Bronchial epithelial cell (primary cell): ENCODE measurements at regions not wholly inside any gene's neighbourhood (a gene's known extent, or its start where the extent isn't known, plus 50 kb on each side); places are given as distances from the start of the nearest gene placed in this dataset.
"Not testable (repeated sequence)": the region's sequence is repeated elsewhere in the genome, so short reads cannot be mapped to it uniquely, and the experiment has no call there.

Experiments
- DNase-seq: peaks from one replicate; pipeline ENCODE4 v3.0.0-alpha.2; 2010; ENCODE audit warnings: low read depth
- FAIRE-seq: peaks from 2 replicates; lab custom pipeline; 2011; peaks lifted over from hg19 to GRCh38; lab: Jason Lieb, UNC
- H3K27me3 ChIP-seq: 2 replicates; pipeline ENCODE4 v1.5.1; 2011; ENCODE audit warnings: low read length; ENCODE audit not compliant: control insufficient read depth, insufficient read depth
- H3K36me3 ChIP-seq: 2 replicates; pipeline ENCODE4 v1.5.1; 2011; ENCODE audit warnings: low read length; ENCODE audit not compliant: control insufficient read depth, insufficient read depth
- H3K4me3 ChIP-seq: 2 replicates; pipeline ENCODE4 v1.5.1; 2011; ENCODE audit warnings: mild to moderate bottlenecking, low read depth, low read length, control low read depth
- CTCF ChIP-seq: IDR thresholded peaks from 2 replicates; pipeline ENCODE4 v1.5.1; 2011; ENCODE audit warnings: mild to moderate bottlenecking, moderate library complexity, low read length, control low read depth, inconsistent platforms; ENCODE audit not compliant: insufficient read depth, severe bottlenecking

- Histone ChIP-seq H3K36me3 (no peaks in the 10 kb centered on the region), H3K4me3 (no peak overlapping the region), H3K27me3 (no peaks in the 10 kb centered on the region)
- DNase-seq (no peak), FAIRE-seq (peak; percentile 86)
- no peak for TF ChIP-seq CTCF
Observed at GRCh38 chrX:140432346-140433175, 72.3 kb downstream of the SOX3 start.

DNA sequence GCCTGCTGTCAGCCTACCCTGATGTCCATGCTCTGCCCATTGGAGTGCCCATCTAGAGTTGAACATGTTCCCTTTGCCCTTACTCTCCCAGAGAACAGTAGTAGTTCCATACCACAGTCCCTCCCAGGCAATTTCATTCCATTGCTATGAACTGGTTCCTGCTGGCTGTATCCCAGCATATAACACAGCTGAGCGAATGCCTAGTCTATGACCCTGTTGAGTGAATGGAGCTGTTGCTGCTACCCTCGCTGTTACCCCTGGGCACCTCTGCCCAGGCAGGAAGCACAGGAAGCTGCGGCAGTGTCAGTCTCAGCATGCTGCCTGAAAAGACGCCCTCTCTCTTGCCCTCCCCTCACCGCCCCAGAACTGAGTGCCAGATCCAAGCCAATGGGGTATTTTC is 73.3 kb downstream of the SOX3 start:
- peak; percentile 15 for DNase-seq
- H3K4me3 ChIP-seq: no peak overlapping the region
- no peaks in the 10 kb centered on the region for H3K36me3 ChIP-seq
- TF ChIP-seq CTCF: no peak
- H3K27me3 ChIP-seq: no peaks in the 10 kb centered on the region
- no peak for FAIRE-seq

DNA sequence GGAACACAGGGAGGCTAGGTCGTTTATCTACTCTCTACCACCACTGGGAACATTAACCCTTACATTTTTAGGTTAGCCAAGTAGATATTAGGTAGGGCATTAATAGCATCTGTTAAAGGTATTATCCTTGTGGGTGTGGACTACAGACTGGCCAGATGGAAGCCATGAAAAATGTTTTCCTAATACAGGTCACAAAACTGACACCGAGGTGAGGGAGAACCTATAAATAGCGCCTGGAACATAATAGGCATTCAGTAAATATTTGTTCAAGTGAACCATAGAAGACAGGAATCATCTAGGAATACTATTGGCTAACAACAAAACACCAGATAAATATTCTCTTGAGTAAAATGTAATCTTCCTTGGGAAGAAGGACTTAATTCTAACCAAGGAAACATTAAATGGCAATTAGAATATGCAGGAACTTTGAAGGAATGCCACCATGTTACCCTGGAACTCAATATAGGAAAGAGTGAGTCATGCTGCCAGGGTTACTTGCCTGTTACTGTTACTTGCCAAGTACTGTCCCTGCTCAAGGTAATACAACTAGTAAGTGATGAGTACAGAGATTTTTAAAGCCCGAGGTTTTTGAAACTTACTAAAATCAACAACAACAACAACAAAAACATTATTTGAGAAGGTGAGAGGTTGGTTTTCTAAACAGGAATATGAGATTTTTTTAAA is 79.0 kb downstream of the SOX3 start:
- DNase-seq (no peak), FAIRE-seq (no peak)
- no peak overlapping the region for H3K4me3 ChIP-seq
- H3K27me3 ChIP-seq: no peaks in the 10 kb centered on the region
- no peaks in the 10 kb centered on the region for H3K36me3 ChIP-seq
- no peak for TF ChIP-seq CTCF

- no peak for TF ChIP-seq CTCF
- FAIRE-seq: no peak
- no peak for DNase-seq
- Histone ChIP-seq H3K27me3 (no peaks in the 10 kb centered on the region), H3K4me3 (no peak overlapping the region), H3K36me3 (no peaks in the 10 kb centered on the region)
Observed at GRCh38 chrX:140422501-140422900, 82.4 kb downstream of the SOX3 start.

GRCh38 chrX:140402131-140402530 is 102.7 kb downstream of the SOX3 start:
- not testable (repeated sequence) for H3K36me3 ChIP-seq, FAIRE-seq, H3K4me3 ChIP-seq

DNA sequence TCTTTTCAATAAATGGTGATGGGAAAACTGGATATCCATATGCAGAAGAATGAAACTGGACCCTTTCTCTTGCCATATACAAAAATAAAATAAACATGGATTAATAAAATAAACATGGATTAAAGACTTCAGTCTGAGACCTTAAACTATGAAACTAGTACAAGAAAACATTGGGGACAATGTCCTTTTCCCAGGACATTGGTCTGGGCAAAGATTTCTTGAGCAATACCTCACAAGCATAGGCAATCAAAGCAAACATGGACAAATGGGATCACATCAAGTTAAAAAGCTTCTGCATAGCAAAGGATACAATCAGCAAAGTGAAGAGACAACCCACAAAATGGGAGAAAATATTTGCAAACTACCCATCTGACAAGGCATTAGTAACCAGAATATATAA is 108.5 kb downstream of the SOX3 start:
- not testable (repeated sequence) for H3K27me3 ChIP-seq, H3K36me3 ChIP-seq, FAIRE-seq, DNase-seq, H3K4me3 ChIP-seq

More at GRCh38 chrX:140402131-140402530, 102.7 kb downstream of the SOX3 start:
- not testable (repeated sequence) for DNase-seq, H3K27me3 ChIP-seq

GRCh38 chrX:140393507-140393906 is 111.4 kb downstream of the SOX3 start:
- H3K27me3 ChIP-seq: no peaks in the 10 kb centered on the region
- no peak for DNase-seq
- FAIRE-seq: no peak
- no peak for TF ChIP-seq CTCF
- H3K4me3 ChIP-seq: no peak overlapping the region
- H3K36me3 ChIP-seq: no peaks in the 10 kb centered on the region
